GM19372 (cell line): ENCODE measurements at regions not wholly inside any gene's neighbourhood (a gene's known extent, or its start where the extent isn't known, plus 50 kb on each side); places are given as distances from the start of the nearest gene placed in this dataset.
"Not testable (repeated sequence)": the region's sequence is repeated elsewhere in the genome, so short reads cannot be mapped to it uniquely, and the experiment has no call there.

Source experiments
- ATAC-seq: cut with Tn5 transposase; IDR thresholded peaks from one replicate; pipeline ENCODE4 v1.9.1; 2021; ENCODE audit warnings: mild to moderate bottlenecking, low read depth, moderate library complexity; ENCODE audit not compliant: unreplicated experiment

DNA sequence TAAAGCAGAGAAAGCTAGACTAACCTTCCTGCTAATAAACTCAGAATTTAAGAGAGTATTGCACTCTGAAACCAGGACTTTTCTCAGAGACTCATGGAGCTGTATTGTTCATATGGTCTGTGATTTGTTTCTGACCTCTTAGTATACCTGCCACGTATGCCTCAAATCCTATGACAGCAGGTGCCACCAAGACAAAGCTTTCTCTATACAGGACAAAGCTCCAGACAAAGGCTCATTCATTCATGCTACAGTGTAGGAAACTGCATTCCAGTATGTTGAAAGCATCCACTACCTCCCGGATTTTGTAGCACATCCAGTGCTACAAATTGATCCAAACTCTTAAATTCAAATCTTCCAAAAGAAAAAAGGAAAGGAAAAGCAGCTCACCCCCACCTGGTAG lies 178.3 kb downstream of the CHIC2 start:
- ATAC-seq: no peak

DNA sequence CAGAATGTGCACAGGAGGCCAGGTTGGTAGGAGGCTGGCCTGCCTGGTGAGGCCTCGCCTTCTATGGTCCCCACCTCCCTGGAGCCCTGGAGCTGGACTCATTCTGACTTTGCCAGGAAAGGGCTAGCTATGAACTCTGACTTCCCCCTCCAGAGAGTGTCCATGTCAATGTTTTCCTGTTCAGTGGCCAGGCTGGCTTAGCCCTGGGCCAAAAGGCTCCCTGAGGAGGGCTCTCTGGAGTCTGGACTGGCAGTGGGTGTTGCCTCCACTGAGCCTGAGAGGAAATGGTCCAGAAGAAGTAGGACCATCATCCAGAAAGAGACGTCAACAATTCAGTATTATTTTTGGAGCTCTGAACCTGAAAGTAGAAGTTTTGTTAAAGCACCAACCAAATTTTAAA lies 178.7 kb downstream of the CHIC2 start:
- ATAC-seq: no peak

GRCh38 chr4:53877096-53877495 lies 187.3 kb downstream of the CHIC2 start:
- not testable (repeated sequence) for ATAC-seq

- ATAC-seq: no peak
Observed at GRCh38 chr4:53866055-53866454, 198.3 kb downstream of the CHIC2 start.

DNA sequence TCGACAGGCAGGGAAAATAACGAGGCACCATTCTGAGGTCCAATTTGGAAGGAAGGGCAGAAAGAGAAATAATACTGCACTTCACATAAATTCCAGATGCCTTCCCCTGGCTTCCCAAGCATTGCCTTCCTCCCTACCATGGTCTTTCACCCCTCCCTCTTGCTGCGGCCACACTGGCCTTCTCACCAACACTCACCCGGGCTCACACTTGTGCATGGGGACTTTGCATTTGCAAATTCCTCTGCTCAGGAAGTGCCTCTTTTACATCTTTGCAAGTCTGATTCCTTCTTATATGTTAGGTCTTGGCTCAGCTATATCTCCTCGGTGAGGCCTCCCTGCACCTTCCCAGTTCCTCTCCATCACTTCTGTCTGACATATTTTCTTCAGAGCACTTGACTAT lies 199.4 kb downstream of the CHIC2 start:
- ATAC-seq: no peak

GRCh38 chr4:53863736-53864365 lies 200.6 kb downstream of the CHIC2 start:
- no peak for ATAC-seq

DNA sequence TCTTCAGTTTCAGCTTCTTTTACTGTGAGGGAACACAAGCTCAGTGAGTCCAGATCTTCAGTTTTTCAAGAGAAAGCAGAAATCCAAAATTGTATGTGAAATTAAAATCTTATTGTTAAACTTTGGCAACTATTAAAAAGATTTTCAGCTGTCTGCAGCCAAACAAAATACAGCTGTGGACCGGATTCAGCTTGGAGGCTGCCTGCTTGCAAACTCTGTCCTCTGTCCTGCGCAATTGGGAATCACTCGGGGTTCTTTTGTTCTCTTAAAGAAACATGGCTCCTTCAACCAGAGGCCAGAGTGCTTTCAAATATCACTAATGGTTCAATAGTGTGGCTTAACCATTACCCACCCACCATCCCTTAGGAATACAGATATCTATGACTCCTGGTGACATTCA lies 201.2 kb downstream of the CHIC2 start:
- ATAC-seq: no peak

- ATAC-seq: no peak
Observed at GRCh38 chr4:53861856-53862610, 202.4 kb downstream of the CHIC2 start.

GRCh38 chr4:53859305-53859704 lies 205.1 kb downstream of the CHIC2 start:
- no peak for ATAC-seq

DNA sequence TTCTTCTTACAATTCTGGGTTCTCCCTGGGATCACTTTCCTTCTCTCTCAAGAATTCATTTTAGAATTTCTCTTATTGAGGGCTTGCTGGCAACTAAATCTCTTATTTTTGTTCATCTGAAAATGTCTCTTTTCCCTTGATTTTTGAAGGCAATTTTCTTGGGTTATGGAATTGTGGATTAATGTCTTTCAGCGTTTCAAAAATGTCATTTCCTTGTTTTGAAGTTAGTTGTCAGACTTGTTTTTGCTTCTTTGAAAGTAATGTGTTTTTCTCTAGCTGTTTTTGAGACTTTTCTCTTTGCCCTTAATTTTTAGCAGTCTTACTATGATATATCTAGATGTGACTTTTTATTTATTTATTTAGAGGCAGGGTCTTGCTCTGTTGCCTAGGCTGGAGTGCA lies 205.7 kb downstream of the CHIC2 start:
- no peak for ATAC-seq

GRCh38 chr4:53855581-53856250 lies 208.7 kb downstream of the CHIC2 start:
- ATAC-seq: no peak

DNA sequence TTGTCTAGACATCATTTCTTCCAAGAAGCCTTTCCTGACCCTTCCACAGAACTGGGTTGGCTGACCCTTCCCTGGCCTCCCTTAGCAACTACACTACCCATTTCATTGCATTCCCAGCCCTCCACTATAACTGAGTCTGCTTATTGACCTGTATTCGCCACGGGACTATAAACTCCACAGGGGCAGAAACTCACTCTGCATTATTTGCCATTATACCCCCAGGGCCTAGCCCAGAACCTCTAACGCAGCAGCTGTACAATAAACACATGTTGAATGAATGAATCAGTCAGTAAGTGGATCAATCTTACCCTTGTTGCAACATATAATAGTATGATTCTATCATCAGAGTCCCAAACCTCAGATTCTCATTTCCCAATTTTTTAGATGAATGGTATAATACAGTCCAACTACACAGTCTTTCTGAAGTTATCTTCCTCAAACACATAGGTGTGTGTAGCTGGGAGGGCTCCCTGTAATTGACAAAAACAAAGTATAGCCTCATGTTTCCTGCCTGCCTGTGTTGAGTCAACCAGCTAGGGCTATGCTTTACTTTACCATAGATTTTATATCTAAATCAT lies 209.3 kb downstream of the CHIC2 start:
- ATAC-seq: no peak

- no peak for ATAC-seq
Observed at GRCh38 chr4:53852343-53852742, 212.1 kb downstream of the CHIC2 start.

GRCh38 chr4:53847965-53848364 lies 216.4 kb downstream of the CHIC2 start:
- no peak for ATAC-seq

DNA sequence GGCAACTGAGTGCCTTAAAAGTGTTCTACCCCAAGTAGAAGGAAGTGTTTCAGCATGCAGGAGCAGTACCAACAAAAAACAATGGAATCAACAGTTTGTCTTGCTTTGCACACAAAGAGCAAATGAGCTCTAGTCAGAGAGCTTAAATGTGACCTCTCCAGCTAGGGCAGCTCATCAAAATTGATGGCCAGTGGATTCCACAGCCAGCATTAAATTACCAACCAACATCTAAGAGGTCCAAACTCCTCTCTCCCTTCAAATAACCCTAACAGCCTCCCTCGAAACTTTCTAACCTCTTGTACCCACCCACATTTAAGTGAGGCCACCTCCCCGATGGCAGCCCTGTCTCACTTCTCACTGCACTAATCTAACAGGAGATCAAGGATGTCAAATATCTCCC lies 219.9 kb downstream of the CHIC2 start:
- ATAC-seq: no peak

DNA sequence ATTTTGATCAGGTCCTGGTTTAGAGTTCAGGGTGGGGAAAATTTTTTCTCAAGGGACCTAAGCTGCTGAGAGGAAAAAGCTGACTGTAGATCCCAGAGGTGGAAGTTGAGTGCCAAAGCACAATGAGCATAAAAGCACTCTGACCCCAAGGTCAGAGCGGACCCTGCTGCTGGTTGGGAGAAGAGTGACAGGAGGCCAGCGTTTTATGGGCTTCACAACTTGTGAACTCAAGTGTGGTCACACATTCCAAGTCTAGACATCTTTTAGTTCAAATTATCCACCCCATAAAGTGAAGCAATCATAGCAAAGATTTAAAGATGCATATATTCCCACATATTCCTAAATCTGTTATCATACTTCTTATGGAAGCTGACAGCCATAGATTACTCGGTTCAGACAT lies 220.3 kb downstream of the CHIC2 start:
- no peak for ATAC-seq

DNA sequence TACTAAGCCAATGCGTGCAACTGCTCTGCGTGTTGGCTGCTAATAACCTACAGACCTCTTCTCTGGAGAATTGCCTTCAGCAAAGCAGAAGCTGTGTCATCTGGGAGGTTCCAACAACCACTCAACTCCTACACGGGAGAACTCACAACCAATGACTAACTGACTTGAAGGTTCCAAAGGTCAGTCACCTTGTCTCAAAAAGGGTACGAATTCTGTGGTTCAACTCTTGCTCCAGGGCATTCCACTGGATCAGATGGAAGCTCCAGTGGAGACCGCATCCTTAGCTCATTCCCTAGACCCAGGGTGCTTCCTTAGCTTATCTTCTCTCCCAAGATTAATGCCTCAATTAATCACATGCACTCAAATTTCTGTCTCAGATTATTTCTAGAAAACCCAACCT lies 222.7 kb downstream of the CHIC2 start:
- ATAC-seq: no peak

DNA sequence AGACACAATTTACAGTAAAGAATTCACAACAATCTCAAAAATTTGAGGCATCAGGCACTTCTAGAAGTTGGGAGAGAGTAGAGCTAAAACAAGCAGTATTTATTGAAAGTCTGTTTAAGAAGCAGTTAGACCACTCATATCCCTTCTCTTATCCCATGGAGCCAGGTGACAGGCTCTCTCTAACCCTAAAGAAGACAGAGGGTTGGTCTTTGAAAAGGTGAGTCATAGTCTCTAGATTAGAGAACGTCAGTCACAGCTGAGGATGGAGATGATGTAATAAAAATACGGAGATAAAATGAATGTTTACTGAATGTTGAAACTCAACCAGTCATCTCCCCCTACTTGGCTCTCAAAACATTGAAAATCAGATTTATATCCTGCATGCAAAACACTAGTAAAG lies 223.8 kb downstream of the CHIC2 start:
- ATAC-seq: no peak

DNA sequence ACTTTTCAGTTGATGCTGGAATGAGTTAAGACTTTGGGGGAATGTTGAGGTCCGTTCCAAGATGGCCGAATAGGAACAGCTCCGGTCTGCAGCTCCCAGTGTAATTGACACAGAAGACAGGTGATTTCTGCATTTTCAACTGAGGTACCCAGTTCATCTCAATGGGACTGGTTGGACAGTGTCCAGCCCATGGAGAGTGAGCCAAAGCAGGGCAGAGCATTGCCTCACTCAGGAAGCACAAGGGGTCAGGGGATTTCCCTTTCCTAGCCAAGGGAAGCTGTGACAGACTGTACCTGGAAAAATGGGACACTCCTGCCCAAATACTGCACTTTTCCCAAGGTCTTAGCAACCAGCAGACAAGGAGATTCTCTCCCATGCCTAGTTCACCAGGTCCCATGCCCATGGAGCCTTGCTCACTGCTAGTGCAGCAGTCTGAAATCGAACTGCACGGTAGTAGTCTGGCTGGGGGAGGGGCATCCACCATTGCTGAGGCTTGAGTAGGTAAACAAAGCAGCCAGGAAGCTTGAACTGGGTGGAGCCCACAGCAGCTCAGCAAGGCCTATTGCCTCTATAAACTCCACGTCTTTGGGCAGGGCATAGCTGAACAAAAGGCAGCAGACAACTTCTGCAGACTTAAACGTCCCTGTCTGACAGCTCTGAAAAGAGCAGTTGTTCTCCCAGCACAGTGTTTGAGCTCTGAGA lies 231.0 kb downstream of the CHIC2 start:
- ATAC-seq: not testable (repeated sequence)

DNA sequence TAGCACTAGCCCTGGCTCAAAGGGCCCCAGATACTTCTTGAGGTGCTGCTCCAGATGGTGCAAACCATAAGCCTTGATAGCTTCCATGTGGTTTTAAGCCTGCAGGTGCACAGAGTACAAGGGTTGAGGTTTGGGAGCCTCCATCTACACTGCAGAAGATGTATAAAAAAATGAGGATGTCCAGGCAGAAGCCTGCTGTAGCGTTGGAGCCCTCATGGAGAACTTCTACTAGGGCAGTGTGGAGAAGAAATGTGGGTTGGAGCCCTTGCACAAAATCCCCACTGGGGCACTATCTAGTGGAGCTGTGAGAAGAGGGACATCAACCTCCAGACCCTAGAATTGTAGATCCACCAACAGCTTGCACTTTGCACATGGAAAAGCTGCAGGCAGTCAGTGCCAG lies 231.9 kb downstream of the CHIC2 start:
- no peak for ATAC-seq

GRCh38 chr4:53830511-53830910 lies 233.9 kb downstream of the CHIC2 start:
- no peak for ATAC-seq
